ENCODE measurements at regions not wholly inside any gene's neighbourhood (a gene's known extent, or its start where the extent isn't known, plus 50 kb on each side); places are given as distances from the start of the nearest gene placed in this dataset.

DNA sequence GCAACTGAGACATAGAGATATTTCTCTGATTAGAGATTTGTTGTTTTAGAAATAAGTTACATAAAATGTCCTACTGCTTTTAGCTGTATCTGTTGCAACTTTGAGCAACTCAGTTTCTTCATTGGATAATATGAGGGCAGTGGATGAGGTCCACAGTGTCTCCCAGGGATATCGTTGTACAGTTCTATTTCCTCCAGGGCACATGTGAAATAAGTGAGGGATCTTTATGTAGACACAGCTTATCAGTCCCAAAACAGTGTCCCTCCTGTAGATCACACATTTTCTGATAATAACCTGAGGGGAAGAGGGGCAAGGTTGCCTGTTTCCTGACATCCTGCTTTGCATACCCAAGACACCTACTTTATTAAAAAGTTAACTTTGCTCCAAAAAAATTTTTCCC lies 1231.2 kb upstream of the ZEB2 start:
- TF ChIP-seq, protein P1, sequence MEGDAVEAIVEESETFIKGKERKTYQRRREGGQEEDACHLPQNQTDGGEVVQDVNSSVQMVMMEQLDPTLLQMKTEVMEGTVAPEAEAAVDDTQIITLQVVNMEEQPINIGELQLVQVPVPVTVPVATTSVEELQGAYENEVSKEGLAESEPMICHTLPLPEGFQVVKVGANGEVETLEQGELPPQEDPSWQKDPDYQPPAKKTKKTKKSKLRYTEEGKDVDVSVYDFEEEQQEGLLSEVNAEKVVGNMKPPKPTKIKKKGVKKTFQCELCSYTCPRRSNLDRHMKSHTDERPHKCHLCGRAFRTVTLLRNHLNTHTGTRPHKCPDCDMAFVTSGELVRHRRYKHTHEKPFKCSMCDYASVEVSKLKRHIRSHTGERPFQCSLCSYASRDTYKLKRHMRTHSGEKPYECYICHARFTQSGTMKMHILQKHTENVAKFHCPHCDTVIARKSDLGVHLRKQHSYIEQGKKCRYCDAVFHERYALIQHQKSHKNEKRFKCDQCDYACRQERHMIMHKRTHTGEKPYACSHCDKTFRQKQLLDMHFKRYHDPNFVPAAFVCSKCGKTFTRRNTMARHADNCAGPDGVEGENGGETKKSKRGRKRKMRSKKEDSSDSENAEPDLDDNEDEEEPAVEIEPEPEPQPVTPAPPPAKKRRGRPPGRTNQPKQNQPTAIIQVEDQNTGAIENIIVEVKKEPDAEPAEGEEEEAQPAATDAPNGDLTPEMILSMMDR (conservative IDR thresholded peaks at IDR 0.05; ENCODE audit: low read depth, low read length): no peak
- no peak for TF ChIP-seq EZH2phosphoT487 (IDR thresholded peaks at IDR 0.05; ENCODE audit: borderline replicate concordance, low read length)

Measured in PC-3 (cell line).